GM12875 (cell line): ENCODE measurements at regions not wholly inside any gene's neighbourhood (a gene's known extent, or its start where the extent isn't known, plus 50 kb on each side); places are given as distances from the start of the nearest gene placed in this dataset.

Experiments
- H3K4me3 ChIP-seq: one replicate; pipeline ENCODE4 v1.5.1; 2011; ENCODE audit warnings: low read depth, low read length, control low read depth
- CTCF ChIP-seq: IDR thresholded peaks from 2 replicates; pipeline ENCODE4 v1.5.1; 2011; ENCODE audit warnings: low read depth, mild to moderate bottlenecking, control low read depth, inconsistent platforms, low read length, moderate library complexity, borderline replicate concordance; ENCODE audit not compliant: insufficient read depth

GRCh38 chr3:118097660-118098059 lies 937.0 kb downstream of the IGSF11 start:
- H3K4me3 ChIP-seq, result no peak overlapping the region

GRCh38 chr3:118098827-118099226 lies 935.8 kb downstream of the IGSF11 start:
- H3K4me3 ChIP-seq, result no peak overlapping the region
- TF ChIP-seq CTCF, result no peak

More at GRCh38 chr3:118097660-118098059, 937.0 kb downstream of the IGSF11 start:
- TF ChIP-seq CTCF, result no peak

- H3K4me3 ChIP-seq, result no peak overlapping the region
- no peak for TF ChIP-seq CTCF
Observed at GRCh38 chr3:118101891-118102290, 932.8 kb downstream of the IGSF11 start.

GRCh38 chr3:118102737-118103136 lies 931.9 kb downstream of the IGSF11 start:
- H3K4me3 ChIP-seq, result no peak overlapping the region
- TF ChIP-seq CTCF, result no peak

GRCh38 chr3:118108201-118108600 lies 926.4 kb downstream of the IGSF11 start:
- TF ChIP-seq CTCF, result no peak
- H3K4me3 ChIP-seq, result no peak overlapping the region

- no peak overlapping the region for H3K4me3 ChIP-seq
- TF ChIP-seq CTCF, result no peak
Observed at GRCh38 chr3:118108769-118109168, 925.9 kb downstream of the IGSF11 start.

GRCh38 chr3:118110211-118110610 lies 924.4 kb downstream of the IGSF11 start:
- TF ChIP-seq CTCF, result no peak
- H3K4me3 ChIP-seq, result no peak overlapping the region
